ENCODE measurements at regions not wholly inside any gene's neighbourhood (a gene's known extent, or its start where the extent isn't known, plus 50 kb on each side); places are given as distances from the start of the nearest gene placed in this dataset.
"Not testable (repeated sequence)": the region's sequence is repeated elsewhere in the genome, so short reads cannot be mapped to it uniquely, and the experiment has no call there.

DNA sequence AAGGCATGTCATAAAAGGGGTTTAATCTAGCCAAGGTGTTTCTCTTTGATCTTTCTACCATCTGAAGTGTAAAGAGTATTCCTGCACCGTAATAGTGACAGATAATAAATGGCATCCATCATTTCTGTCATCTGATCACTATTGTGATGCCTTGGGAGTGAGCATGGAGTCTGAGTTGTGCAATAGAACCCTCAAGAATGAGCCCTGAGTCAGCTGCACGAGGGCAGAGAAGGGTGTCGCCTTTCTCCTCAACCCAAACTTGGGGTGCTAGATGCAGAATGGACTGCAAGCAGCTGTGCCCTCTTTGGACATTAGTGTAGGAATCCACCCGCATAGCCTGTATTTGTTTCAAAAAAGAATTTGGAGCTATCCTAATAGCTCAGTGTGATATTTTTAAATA lies 115.2 kb downstream of the ZNF37A start:
- DNase-seq (ENCODE audit: extremely low read depth in 1 of 11, low read depth in 9 of 11, low spot score in 4 of 11) = no peak

- not testable (repeated sequence) for DNase-seq (ENCODE audit: extremely low read depth in 1 of 11, low read depth in 9 of 11, low spot score in 4 of 11)
Observed at GRCh38 chr10:38209748-38210147, 115.6 kb downstream of the ZNF37A start.

DNA sequence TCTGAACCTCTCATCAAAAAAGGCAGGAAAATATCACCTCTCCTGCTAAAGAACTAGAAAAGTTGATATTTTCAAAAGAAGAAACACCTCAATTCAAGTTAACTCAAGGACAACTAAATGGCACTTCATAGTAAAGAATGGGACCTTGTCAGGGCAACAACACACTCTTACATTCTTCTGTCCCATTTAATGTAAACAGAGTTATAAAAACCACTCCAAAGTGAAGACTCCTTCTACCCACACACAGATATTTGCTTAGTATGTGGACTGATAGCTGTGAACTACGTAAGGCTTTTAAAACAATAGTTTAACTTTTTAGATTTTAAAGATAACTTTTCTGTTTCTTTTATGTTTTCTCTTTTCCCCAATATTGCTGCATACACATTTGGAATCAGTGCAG lies 118.3 kb downstream of the ZNF37A start:
- DNase-seq (ENCODE audit: extremely low read depth in 1 of 11, low read depth in 9 of 11, low spot score in 4 of 11) = no peak

- DNase-seq (ENCODE audit: extremely low read depth in 1 of 11, low read depth in 9 of 11, low spot score in 4 of 11) = no peak
Observed at GRCh38 chr10:38226385-38226784, 132.2 kb downstream of the ZNF37A start.

DNA sequence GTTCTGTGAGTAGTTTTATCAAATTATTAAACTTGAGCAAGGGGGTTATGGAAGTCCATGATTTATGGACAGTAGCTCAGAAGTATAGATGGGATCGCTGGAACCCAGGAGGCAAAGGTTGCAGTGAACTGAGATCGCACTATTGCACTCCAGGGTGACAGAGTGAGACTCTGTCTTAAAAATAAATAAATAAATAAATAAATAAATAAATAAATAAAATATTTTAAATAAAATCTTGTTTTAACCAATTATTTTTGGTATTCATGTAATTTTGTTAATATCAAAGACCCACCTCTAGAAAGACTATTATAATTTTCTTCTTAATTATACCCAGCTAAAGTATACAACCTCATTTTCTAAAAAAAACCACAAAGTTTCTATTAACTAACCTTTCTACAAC lies 134.3 kb downstream of the ZNF37A start:
- no peak for DNase-seq (ENCODE audit: extremely low read depth in 1 of 11, low read depth in 9 of 11, low spot score in 4 of 11)

DNA sequence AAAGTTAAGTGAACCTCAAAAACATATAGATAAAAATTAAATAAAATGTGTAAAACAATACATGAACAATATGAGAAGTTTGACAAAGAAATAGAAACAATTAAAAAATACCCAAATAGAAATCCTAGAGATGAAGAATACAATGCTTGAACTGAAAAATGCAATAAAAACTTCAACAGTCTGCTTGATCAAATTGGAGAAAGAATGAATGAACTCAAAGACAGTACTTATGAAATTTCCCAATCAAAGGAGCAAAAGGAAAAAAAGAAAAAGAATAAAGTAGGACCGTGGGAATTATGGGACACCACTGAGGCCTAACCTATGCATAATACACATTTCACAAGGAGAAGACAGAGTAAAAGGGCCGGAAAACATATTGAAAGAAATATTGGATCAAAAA lies 144.3 kb downstream of the ZNF37A start:
- not testable (repeated sequence) for DNase-seq (ENCODE audit: extremely low read depth in 1 of 11, low read depth in 9 of 11, low spot score in 4 of 11)

- DNase-seq (ENCODE audit: extremely low read depth in 1 of 11, low read depth in 9 of 11, low spot score in 4 of 11) = not testable (repeated sequence)
Observed at GRCh38 chr10:38242061-38242649, 148.0 kb downstream of the ZNF37A start.

GRCh38 chr10:38248113-38248512 lies 154.0 kb downstream of the ZNF37A start:
- not testable (repeated sequence) for DNase-seq (ENCODE audit: extremely low read depth in 1 of 11, low read depth in 9 of 11, low spot score in 4 of 11)

GRCh38 chr10:38252551-38252950 lies 158.4 kb downstream of the ZNF37A start:
- not testable (repeated sequence) for DNase-seq (ENCODE audit: extremely low read depth in 1 of 11, low read depth in 9 of 11, low spot score in 4 of 11)

GRCh38 chr10:38267555-38267954 lies 173.4 kb downstream of the ZNF37A start:
- not testable (repeated sequence) for DNase-seq (ENCODE audit: extremely low read depth in 1 of 11, low read depth in 9 of 11, low spot score in 4 of 11)

DNA sequence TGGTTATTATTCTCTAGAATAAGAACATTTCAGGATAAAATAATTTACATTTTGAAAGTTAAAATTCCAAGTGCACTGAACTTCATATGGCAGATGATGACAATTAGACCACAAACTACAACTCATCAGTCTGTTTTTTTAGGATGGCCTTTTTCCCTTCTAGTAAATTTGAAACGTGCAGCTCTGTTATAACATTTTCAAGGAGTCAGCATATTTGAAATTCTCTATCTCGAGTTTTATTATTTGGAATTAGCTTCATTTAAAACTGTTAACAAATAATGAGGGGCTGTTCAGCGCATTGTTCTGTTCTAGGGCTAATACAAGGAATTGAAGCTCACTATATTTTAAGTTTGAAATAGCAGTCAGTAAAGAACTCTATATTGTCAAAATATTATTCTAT lies 176.9 kb downstream of the ZNF37A start:
- not testable (repeated sequence) for DNase-seq (ENCODE audit: extremely low read depth in 1 of 11, low read depth in 9 of 11, low spot score in 4 of 11)

DNA sequence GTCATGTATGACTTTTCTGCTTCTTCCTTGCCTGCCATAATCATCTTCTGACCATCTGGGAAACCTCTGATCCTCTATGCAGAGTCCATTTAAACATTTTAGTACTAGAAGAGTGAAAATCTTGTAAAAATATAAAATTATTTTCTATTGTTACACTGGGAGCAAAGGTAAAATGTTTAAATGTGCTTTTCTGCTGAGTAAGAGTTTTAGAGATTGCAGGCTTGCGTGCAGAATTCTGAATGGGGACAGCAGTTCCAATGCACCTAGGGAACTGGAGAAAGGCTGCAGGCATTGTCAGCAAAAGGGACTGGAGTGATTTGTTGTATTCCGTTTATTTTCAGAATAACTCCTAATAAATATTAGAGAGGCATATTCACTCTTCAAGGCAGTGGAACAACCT lies 180.7 kb downstream of the ZNF37A start:
- DNase-seq (ENCODE audit: extremely low read depth in 1 of 11, low read depth in 9 of 11, low spot score in 4 of 11) = not testable (repeated sequence)

GRCh38 chr10:38292560-38292959 lies 198.4 kb downstream of the ZNF37A start:
- not testable (repeated sequence) for DNase-seq (ENCODE audit: extremely low read depth in 1 of 11, low read depth in 9 of 11, low spot score in 4 of 11)

DNA sequence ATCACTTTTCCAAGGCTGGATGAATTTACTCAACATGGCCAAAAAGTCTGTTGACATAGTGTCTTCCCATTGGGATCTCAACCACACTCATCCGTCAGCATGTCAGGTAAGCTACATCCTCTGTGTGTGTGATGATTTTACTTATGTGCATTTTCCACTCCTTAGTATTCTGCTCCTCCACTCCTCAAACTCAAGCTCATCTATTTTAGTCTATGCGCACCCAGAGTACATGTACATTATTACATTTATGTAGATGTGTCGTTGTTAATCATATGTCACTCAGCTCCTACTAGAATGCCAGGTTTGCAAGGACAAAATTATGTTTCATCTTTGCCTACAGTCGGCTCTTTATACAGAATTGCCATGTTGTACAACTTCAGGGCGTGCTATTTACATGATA lies 216.0 kb downstream of the ZNF37A start:
- not testable (repeated sequence) for DNase-seq (ENCODE audit: extremely low read depth in 1 of 11, low read depth in 9 of 11, low spot score in 4 of 11)

DNA sequence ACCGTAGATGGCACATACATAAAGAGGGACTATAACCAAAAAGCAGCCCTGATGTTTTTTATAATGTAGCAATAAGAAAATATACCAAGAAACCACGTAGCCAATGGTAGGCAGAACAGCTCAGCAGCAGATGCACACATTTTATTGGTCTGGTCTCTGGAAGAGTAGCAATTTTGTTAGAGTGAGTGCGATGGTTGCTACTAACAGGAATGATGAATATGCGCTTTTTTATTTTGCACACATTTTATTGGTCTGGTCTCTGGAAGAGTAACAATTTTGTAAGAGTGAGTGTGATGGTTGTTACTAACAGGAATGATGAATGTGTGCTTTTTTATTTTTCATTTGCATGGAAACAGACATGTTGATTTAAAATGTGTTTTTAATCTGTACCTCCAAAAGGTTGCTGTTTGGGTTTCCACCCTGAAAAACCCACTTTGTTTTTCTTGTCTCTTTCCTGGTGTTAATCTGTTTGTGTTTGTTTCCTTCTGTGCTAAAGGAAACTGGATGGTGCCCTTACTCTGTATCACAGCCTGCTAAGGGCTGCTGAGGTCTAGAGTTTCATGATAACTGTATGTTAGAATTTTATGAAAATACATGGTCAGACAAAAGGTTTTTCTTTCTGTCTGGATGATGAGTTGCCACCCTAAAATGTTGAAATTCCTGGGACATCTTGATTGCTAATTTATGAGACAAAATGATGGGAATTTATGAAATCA lies 221.1 kb downstream of the ZNF37A start:
- DNase-seq (ENCODE audit: extremely low read depth in 1 of 11, low read depth in 9 of 11, low spot score in 4 of 11) = not testable (repeated sequence)

GRCh38 chr10:38321393-38321792 lies 227.3 kb downstream of the ZNF37A start:
- DNase-seq (ENCODE audit: extremely low read depth in 1 of 11, low read depth in 9 of 11, low spot score in 4 of 11) = not testable (repeated sequence)

DNA sequence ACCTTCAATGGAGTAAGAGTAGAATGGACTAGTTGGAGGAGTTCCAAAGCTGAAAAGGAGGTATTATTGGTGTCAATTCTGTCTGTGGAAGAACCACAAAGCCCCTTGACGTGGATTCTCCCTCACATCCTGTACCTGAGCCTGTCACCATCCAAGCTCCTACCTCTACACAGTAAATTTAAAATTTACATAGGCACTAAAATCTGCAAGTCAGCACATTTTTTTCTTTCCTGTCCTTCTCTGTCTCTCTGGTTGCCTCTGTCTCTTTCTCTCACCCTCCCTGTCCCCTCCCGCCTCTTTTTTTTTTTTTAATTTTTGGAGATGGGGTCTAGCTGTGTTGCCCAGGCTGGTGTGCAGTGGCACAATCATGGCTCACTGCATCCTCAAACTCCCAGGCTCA lies 236.2 kb downstream of the ZNF37A start:
- DNase-seq (ENCODE audit: extremely low read depth in 1 of 11, low read depth in 9 of 11, low spot score in 4 of 11) = not testable (repeated sequence)

DNA sequence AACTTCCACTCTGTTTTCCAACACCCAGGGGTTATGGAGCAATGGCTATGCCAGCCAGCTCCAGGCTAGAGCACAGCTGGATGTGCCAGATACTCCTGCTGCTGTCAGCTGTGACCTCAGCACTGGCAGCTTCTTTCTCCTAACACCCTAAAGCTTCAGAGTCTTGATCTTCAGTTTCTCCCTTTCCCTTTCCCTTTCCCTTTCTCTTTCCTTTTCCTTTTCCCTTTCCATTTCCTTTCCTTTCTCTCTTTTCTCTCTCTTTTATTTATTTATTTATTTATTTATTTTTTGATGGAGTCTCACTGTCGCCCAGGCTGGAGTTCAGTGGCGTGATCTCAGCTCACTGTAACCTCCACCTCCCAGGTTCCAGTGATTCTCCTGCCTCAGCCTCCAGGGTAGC lies 237.0 kb downstream of the ZNF37A start:
- DNase-seq (ENCODE audit: extremely low read depth in 1 of 11, low read depth in 9 of 11, low spot score in 4 of 11) = not testable (repeated sequence)

DNA sequence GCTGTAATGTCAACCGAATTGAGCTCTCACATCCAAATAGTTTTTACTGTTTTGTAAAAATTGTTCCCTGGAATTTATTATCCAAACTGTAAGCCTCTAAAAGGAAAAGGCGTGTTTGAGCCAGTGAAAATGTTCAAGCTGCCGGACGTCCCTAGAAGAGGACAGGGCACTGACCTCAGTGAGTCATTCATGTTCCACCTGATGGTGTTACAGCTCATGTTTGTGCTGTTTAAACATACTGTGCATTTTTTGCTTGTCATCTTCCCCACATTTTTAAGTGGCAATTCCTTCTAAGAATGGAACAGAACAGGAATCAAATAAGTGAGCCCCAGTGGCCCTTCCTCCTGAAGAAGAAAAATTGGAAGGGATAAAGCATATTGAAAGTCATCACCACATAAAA lies 239.6 kb downstream of the ZNF37A start:
- DNase-seq (ENCODE audit: extremely low read depth in 1 of 11, low read depth in 9 of 11, low spot score in 4 of 11) = not testable (repeated sequence)

- not testable (repeated sequence) for DNase-seq (ENCODE audit: extremely low read depth in 1 of 11, low read depth in 9 of 11, low spot score in 4 of 11)
Observed at GRCh38 chr10:38350645-38351044, 256.5 kb downstream of the ZNF37A start.

GRCh38 chr10:38354410-38354809 lies 260.3 kb downstream of the ZNF37A start:
- not testable (repeated sequence) for DNase-seq (ENCODE audit: extremely low read depth in 1 of 11, low read depth in 9 of 11, low spot score in 4 of 11)

All from renal cortex interstitium (tissue), 11 donors.